Ovary (tissue), 3 donors: ENCODE measurements at regions not wholly inside any gene's neighbourhood (a gene's known extent, or its start where the extent isn't known, plus 50 kb on each side); places are given as distances from the start of the nearest gene placed in this dataset.

Experiments used
- POLR2A ChIP-seq: fragments of 450-650 bp; IDR thresholded peaks from one replicate; pipeline ENCODE4 v1.6.1; 2017; ENCODE audit warnings: antibody characterized with exemption, mild to moderate bottlenecking, moderate library complexity
- TF ChIP-seq, protein P1 (sequence below), 3 donors: fragments of 450-650 bp in 2 of 3; fragments of 200-600 bp in 1 of 3; IDR thresholded peaks; one replicate each; pipeline versions ENCODE4 v1.5.1 to v1.8.0; 2016 to 2022; ENCODE audit warnings: antibody characterized with exemption in 3 of 3, mild to moderate bottlenecking in 1 of 3
- donor health status: DM: no; HTN: no; CAD: no.

DNA sequence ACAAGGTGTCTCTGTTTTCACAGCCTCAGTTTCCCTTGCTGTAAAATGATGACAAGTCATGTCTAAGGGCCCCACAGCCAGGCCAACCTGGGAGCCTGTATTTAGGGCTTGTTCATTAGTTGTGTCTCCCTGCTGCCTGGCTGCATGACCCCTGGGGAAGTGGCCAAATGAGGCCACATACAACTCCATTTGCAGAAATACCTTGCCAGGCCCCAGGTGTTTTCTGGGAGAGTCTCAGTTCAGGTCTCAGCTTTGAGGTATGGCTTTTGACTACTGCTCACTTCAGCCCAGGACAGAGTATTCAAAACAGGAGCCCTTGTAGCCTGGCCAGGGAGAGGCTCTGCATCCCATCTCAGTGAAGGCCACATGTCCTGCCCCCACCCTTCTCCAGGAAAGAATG, 202.5 kb upstream of the MAMLD1 start:
- TF ChIP-seq, protein P1, sequence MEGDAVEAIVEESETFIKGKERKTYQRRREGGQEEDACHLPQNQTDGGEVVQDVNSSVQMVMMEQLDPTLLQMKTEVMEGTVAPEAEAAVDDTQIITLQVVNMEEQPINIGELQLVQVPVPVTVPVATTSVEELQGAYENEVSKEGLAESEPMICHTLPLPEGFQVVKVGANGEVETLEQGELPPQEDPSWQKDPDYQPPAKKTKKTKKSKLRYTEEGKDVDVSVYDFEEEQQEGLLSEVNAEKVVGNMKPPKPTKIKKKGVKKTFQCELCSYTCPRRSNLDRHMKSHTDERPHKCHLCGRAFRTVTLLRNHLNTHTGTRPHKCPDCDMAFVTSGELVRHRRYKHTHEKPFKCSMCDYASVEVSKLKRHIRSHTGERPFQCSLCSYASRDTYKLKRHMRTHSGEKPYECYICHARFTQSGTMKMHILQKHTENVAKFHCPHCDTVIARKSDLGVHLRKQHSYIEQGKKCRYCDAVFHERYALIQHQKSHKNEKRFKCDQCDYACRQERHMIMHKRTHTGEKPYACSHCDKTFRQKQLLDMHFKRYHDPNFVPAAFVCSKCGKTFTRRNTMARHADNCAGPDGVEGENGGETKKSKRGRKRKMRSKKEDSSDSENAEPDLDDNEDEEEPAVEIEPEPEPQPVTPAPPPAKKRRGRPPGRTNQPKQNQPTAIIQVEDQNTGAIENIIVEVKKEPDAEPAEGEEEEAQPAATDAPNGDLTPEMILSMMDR (IDR thresholded peaks at IDR 0.05) = no peak
- TF ChIP-seq POLR2A = no peak
